MM.1S (cell line): ENCODE measurements at regions not wholly inside any gene's neighbourhood (a gene's known extent, or its start where the extent isn't known, plus 50 kb on each side); places are given as distances from the start of the nearest gene placed in this dataset.

Experiments used
- DNase-seq: peaks from one replicate; pipeline ENCODE4 v3.0.0-alpha.2; 2015
- H2AFZ ChIP-seq: fragments of 300-600 bp; sonication (generic); 2 replicates; pipeline ENCODE4 v1.6.0; 2016; ENCODE audit warnings: antibody characterized with exemption, low read length
- H3F3A ChIP-seq: fragments of 300-600 bp; sonication (generic); 2 replicates; pipeline ENCODE4 v1.6.1; 2016; ENCODE audit warnings: mild to moderate bottlenecking, antibody characterized with exemption, low read length, moderate library complexity, mixed read lengths; ENCODE audit not compliant: insufficient read depth
- H3K27ac ChIP-seq: fragments of 300-600 bp; sonication (generic); 2 replicates; pipeline ENCODE4 v1.5.1; 2016; ENCODE audit warnings: mild to moderate bottlenecking, low read length
- H3K27me3 ChIP-seq: fragments of 300-600 bp; sonication (generic); replicated peaks from 2 replicates; pipeline ENCODE4 v1.6.0; 2016; ENCODE audit warnings: low read length; ENCODE audit not compliant: insufficient read depth
- H3K36me3 ChIP-seq: fragments of 300-600 bp; sonication (generic); replicated peaks from 2 replicates; pipeline ENCODE4 v1.6.1; 2016; ENCODE audit warnings: mild to moderate bottlenecking, low read length, mixed read lengths; ENCODE audit not compliant: insufficient read depth
- H3K4me1 ChIP-seq: fragments of 300-600 bp; sonication (generic); 2 replicates; pipeline ENCODE4 v1.6.1; 2016; ENCODE audit warnings: low read length, mixed read lengths
- H3K4me2 ChIP-seq: fragments of 300-600 bp; sonication (generic); 2 replicates; pipeline ENCODE4 v1.6.0; 2016; ENCODE audit warnings: low read depth, low read length
- H3K4me3 ChIP-seq: fragments of 300-600 bp; sonication (generic); 2 replicates; pipeline ENCODE4 v1.5.1; 2016; ENCODE audit warnings: low read length, mixed read lengths
- H3K79me2 ChIP-seq: fragments of 300-600 bp; sonication (generic); 2 replicates; pipeline ENCODE4 v1.6.1; 2016; ENCODE audit warnings: mixed run types, low read length, mixed read lengths
- H3K9ac ChIP-seq: fragments of 300-600 bp; sonication (generic); 2 replicates; pipeline ENCODE4 v1.6.1; 2016; ENCODE audit warnings: low read length, mixed read lengths
- H3K9me2 ChIP-seq: fragments of 300-600 bp; sonication (generic); replicated peaks from 2 replicates; pipeline ENCODE4 v1.6.1; 2016; ENCODE audit warnings: mild to moderate bottlenecking, low read length, mixed read lengths; ENCODE audit not compliant: insufficient read depth
- H3K9me3 ChIP-seq: fragments of 300-600 bp; sonication (generic); replicated peaks from 2 replicates; pipeline ENCODE4 v1.6.1; 2016; ENCODE audit warnings: mild to moderate bottlenecking, low read length, mixed read lengths; ENCODE audit not compliant: insufficient read depth
- H4K20me1 ChIP-seq: fragments of 300-600 bp; sonication (generic); 2 replicates; pipeline ENCODE4 v1.6.1; 2016; ENCODE audit warnings: mild to moderate bottlenecking, low read length, moderate library complexity, mixed read lengths; ENCODE audit not compliant: insufficient read depth
- CTCF ChIP-seq: fragments of 300-600 bp; sonication (generic); IDR thresholded peaks from 2 replicates; pipeline ENCODE4 v1.5.1; 2016; ENCODE audit warnings: antibody characterized with exemption, low read length, mixed read lengths
- EZH2 ChIP-seq: fragments of 300-600 bp; sonication (generic); optimal IDR thresholded peaks from 2 replicates; pipeline ENCODE3; 2017; ENCODE audit warnings: low read depth, mild to moderate bottlenecking, antibody characterized with exemption, low read length, mixed read lengths
- EZH2phosphoT487 ChIP-seq: fragments of 300-600 bp; sonication (generic); IDR thresholded peaks from 2 replicates; pipeline ENCODE4 v1.6.1; 2018; ENCODE audit warnings: antibody characterized with exemption, low read length

- no peaks in the 10 kb centered on the region for H3K9me3 ChIP-seq
- no peaks in the 10 kb centered on the region for H3F3A ChIP-seq
Measured at GRCh38 chr14:85357120-85357519, 172.8 kb upstream of the FLRT2 start.

GRCh38 chr14:85358136-85358785, 171.7 kb upstream of the FLRT2 start:
- TF ChIP-seq EZH2 (no peak), EZH2phosphoT487 (no peak), CTCF (no peak)
- Histone ChIP-seq H4K20me1 (no peaks in the 10 kb centered on the region), H3K27me3 (no peaks in the 10 kb centered on the region), H2AFZ (no peak overlapping the region), H3K79me2 (no peaks in the 10 kb centered on the region), H3K9me2 (no peaks in the 10 kb centered on the region), H3K27ac (no peak overlapping the region), H3K9ac (no peak overlapping the region), H3K4me2 (no peak overlapping the region), H3K4me3 (no peak overlapping the region), H3K4me1 (no peaks in the 10 kb centered on the region), H3K9me3 (no peaks in the 10 kb centered on the region), H3K36me3 (no peaks in the 10 kb centered on the region), H3F3A (no peaks in the 10 kb centered on the region)
- DNase-seq = no peak

More at GRCh38 chr14:85357120-85357519, 172.8 kb upstream of the FLRT2 start:
- Histone ChIP-seq H3K9ac (no peak overlapping the region), H3K79me2 (no peaks in the 10 kb centered on the region), H3K27me3 (no peaks in the 10 kb centered on the region), H3K4me1 (no peaks in the 10 kb centered on the region), H3K4me2 (no peak overlapping the region), H3K9me2 (no peaks in the 10 kb centered on the region), H4K20me1 (no peaks in the 10 kb centered on the region), H3K36me3 (no peaks in the 10 kb centered on the region), H3K4me3 (no peak overlapping the region), H2AFZ (no peak overlapping the region), H3K27ac (no peak overlapping the region)
- DNase-seq = no peak
- no peak for TF ChIP-seq CTCF
- no peak for TF ChIP-seq EZH2
- no peak for TF ChIP-seq EZH2phosphoT487

GRCh38 chr14:85359505-85359904, 170.4 kb upstream of the FLRT2 start:
- H3K9ac ChIP-seq = no peak overlapping the region
- TF ChIP-seq CTCF = no peak
- no peak for TF ChIP-seq EZH2
- H3K9me2 ChIP-seq = no peaks in the 10 kb centered on the region
- H3F3A ChIP-seq = no peaks in the 10 kb centered on the region
- H3K4me1 ChIP-seq = no peaks in the 10 kb centered on the region
- no peak overlapping the region for H3K27ac ChIP-seq
- H3K4me3 ChIP-seq = no peak overlapping the region
- no peaks in the 10 kb centered on the region for H3K36me3 ChIP-seq
- H3K27me3 ChIP-seq = no peaks in the 10 kb centered on the region
- no peaks in the 10 kb centered on the region for H3K9me3 ChIP-seq
- no peak overlapping the region for H3K4me2 ChIP-seq
- no peaks in the 10 kb centered on the region for H4K20me1 ChIP-seq
- no peaks in the 10 kb centered on the region for H3K79me2 ChIP-seq
- H2AFZ ChIP-seq = no peak overlapping the region
- no peak for DNase-seq
